Natural killer cell (primary cell): ENCODE measurements at regions not wholly inside any gene's neighbourhood (a gene's known extent, or its start where the extent isn't known, plus 50 kb on each side); places are given as distances from the start of the nearest gene placed in this dataset.

Experiments
- ATAC-seq, 3 donors: fragments of 150-1000 bp in 2 of 3; fragments of 200-7000 bp in 1 of 3; cut with Tn5 transposase; 1 replicate in 1 of 3; 2 replicates in 2 of 3; pipeline ENCODE4 v1.10.0; 2021; ENCODE audit warnings: mild to moderate bottlenecking in 2 of 3, moderate library complexity in 2 of 3
- DNase-seq, 2 donors: peaks; one replicate each; pipeline versions ENCODE4 v3.0.0 to v3.0.0-alpha.2; 2013 to 2021; ENCODE audit warnings: mixed read lengths in 1 of 2
- H3K27ac ChIP-seq: one replicate; pipeline ENCODE4 v1.5.1; 2013; ENCODE audit warnings: mild to moderate bottlenecking, low read length
- H3K27me3 ChIP-seq: one replicate; pipeline ENCODE4 v1.6.1; 2013; ENCODE audit warnings: low read length; ENCODE audit not compliant: control insufficient read depth, insufficient read depth
- H3K36me3 ChIP-seq: one replicate; pipeline ENCODE4 v1.6.1; 2013; ENCODE audit warnings: low read length; ENCODE audit not compliant: control insufficient read depth, insufficient read depth
- H3K4me1 ChIP-seq: one replicate; pipeline ENCODE4 v1.6.1; 2013; ENCODE audit warnings: low read length; ENCODE audit not compliant: control insufficient read depth, insufficient read depth
- H3K4me3 ChIP-seq: one replicate; pipeline ENCODE4 v1.5.1; 2013; ENCODE audit warnings: low read length
- H3K9me3 ChIP-seq: one replicate; pipeline ENCODE4 v1.6.1; 2013; ENCODE audit warnings: low read length; ENCODE audit not compliant: control insufficient read depth, insufficient read depth
- H3K27ac Mint-ChIP-seq, 2 donors: one replicate each; pipeline ENCODE4 v1.8.0; 2022; ENCODE audit warnings: mild to moderate bottlenecking in 2 of 2, mixed read lengths in 2 of 2, moderate library complexity in 1 of 2
- H3K27me3 Mint-ChIP-seq, 2 donors: one replicate each; pipeline ENCODE4 v1.8.0; 2022; ENCODE audit warnings: low read depth in 2 of 2, mixed read lengths in 2 of 2
- H3K36me3 Mint-ChIP-seq: one replicate; pipeline ENCODE4 v1.8.0; 2022; ENCODE audit warnings: mixed read lengths
- H3K4me1 Mint-ChIP-seq, 2 donors: one replicate each; pipeline ENCODE4 v1.8.0; 2022; ENCODE audit warnings: mixed read lengths in 2 of 2
- H3K4me3 Mint-ChIP-seq: one replicate; pipeline ENCODE4 v1.8.0; 2022; ENCODE audit warnings: mild to moderate bottlenecking, moderate library complexity, mixed read lengths
- H3K9me3 Mint-ChIP-seq, 2 donors: one replicate each; pipeline ENCODE4 v1.8.0; 2022; ENCODE audit warnings: mixed read lengths in 2 of 2
- WGBS: methylation state at CpG from one replicate; pipeline ENCODE4 v1.1.7; 2013; ENCODE audit warnings: missing lambda C conversion rate; ENCODE audit not compliant: insufficient coverage; 5-methylcytosine and 5-hydroxymethylcytosine counted together
- intact Hi-C: fragments of 100-400 bp; cut with micrococcal nuclease; formaldehyde crosslinking; loops from one replicate; pipeline ENCODE4 v1.14.2; 2022
- TF ChIP-seq, protein P1 (sequence below): fragments of 200-600 bp; IDR thresholded peaks from one replicate; pipeline ENCODE4 v1.8.0; 2022; ENCODE audit warnings: antibody characterized with exemption

DNA sequence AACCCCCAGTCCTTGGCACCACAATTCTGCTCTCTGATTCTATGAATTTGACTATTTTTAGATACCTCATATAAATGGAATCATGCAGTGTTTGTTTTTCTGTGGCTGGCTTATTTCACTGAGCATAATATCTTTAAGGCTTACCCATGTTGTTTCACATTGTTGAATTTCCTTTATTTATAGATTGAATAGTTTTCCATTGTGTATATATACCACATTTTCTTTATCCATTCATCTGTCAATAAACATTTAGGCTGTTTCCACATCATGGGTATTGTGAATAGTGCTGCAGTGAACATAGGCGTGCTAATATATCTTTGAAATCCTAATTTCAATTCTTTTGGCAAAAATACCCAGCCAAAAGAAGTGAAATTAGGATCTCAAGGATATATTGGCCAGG is 126.7 kb upstream of the SLC38A2 start:
- no peak overlapping the region for H3K4me3 ChIP-seq
- H3K27me3 ChIP-seq, result no peaks in the 10 kb centered on the region
- TF ChIP-seq, protein P1, sequence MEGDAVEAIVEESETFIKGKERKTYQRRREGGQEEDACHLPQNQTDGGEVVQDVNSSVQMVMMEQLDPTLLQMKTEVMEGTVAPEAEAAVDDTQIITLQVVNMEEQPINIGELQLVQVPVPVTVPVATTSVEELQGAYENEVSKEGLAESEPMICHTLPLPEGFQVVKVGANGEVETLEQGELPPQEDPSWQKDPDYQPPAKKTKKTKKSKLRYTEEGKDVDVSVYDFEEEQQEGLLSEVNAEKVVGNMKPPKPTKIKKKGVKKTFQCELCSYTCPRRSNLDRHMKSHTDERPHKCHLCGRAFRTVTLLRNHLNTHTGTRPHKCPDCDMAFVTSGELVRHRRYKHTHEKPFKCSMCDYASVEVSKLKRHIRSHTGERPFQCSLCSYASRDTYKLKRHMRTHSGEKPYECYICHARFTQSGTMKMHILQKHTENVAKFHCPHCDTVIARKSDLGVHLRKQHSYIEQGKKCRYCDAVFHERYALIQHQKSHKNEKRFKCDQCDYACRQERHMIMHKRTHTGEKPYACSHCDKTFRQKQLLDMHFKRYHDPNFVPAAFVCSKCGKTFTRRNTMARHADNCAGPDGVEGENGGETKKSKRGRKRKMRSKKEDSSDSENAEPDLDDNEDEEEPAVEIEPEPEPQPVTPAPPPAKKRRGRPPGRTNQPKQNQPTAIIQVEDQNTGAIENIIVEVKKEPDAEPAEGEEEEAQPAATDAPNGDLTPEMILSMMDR, result no peak
- Mint-ChIP-seq H3K4me1 (peaks cover 6 to 18% of the 10 kb centered on the region in 2 donors), H3K27ac (no peak overlapping the region), H3K27me3 (no peaks in the 10 kb centered on the region), H3K4me3 (no peak overlapping the region), H3K9me3 (peaks cover 3 to 7% of the 10 kb centered on the region in 2 donors), H3K36me3 (peaks cover 20% of the 10 kb centered on the region)
- no peak overlapping the region for H3K27ac ChIP-seq
- H3K4me1 ChIP-seq, result no peaks in the 10 kb centered on the region
- ATAC-seq, result no peak
- WGBS, result 100% methylated on average over 1 of the region's 1 CpG
- DNase-seq, result no peak
- H3K36me3 ChIP-seq, result no peaks in the 10 kb centered on the region
- H3K9me3 ChIP-seq, result no peaks in the 10 kb centered on the region
- intact Hi-C loops, result no loop called here

DNA sequence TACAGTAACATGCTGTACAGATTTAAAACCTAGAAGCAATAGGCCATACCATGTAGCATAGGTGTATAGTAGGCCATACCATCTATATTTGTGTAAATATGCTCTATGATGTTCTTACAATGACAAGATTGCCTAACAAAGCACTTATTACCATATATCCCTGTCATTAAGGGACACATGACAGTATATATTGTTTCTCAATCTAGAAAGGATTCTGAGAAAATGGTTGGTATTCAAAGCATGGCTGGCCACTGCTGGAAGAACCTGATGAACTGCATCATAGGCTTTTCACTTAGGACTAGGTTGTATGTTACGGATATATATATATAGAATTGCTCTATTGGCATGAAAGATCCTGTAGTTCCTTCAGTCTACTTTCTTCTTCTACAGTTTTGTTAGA is 125.2 kb upstream of the SLC38A2 start:
- no CpG with 5 or more reads among the region's 1 CpG for WGBS
- Histone ChIP-seq H3K9me3 (no peaks in the 10 kb centered on the region), H3K27ac (no peak overlapping the region), H3K4me3 (no peak overlapping the region), H3K36me3 (no peaks in the 10 kb centered on the region), H3K27me3 (no peaks in the 10 kb centered on the region), H3K4me1 (no peaks in the 10 kb centered on the region)
- ATAC-seq (no peak), DNase-seq (no peak)
- Mint-ChIP-seq H3K27ac (no peak overlapping the region), H3K27me3 (no peaks in the 10 kb centered on the region), H3K4me1 (peaks cover 5 to 9% of the 10 kb centered on the region in 2 donors), H3K9me3 (peaks cover under 1 to 2% of the 10 kb centered on the region in 2 donors), H3K4me3 (no peak overlapping the region), H3K36me3 (peaks cover 20% of the 10 kb centered on the region)
- TF ChIP-seq, protein P1, result no peak
- intact Hi-C loops, result no loop called here

DNA sequence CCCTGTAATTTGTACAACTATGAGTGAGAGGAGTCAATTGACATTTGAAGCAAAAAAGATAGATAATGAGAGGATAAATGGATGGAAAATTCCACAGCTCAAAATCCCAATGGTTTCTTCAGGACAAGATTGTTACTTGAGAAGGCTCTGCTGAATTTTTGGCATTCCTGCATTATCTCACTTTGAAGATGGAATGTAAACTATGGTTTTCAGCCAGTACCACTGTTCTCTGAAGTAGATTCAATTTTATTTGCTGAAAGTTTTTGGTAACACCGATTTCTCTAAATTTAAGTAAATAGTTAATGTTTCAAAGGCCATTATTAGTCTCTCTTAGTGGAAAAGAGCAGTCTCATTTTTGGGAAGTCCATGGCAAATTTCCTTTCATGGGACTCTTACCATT is 121.9 kb upstream of the SLC38A2 start:
- ATAC-seq (no peak), DNase-seq (no peak)
- H3K27ac ChIP-seq, result no peak overlapping the region
- no peaks in the 10 kb centered on the region for H3K4me1 ChIP-seq
- TF ChIP-seq, protein P1, result no peak
- WGBS, result no CpG with 5 or more reads among the region's 1 CpG
- Mint-ChIP-seq H3K9me3 (no peaks in the 10 kb centered on the region), H3K4me3 (no peak overlapping the region), H3K27ac (no peak overlapping the region), H3K36me3 (no peaks in the 10 kb centered on the region), H3K4me1 (peaks cover 0 to 7% of the 10 kb centered on the region in 2 donors), H3K27me3 (no peaks in the 10 kb centered on the region)
- intact Hi-C loops, result no loop called here
- H3K4me3 ChIP-seq, result no peak overlapping the region
- H3K9me3 ChIP-seq, result no peaks in the 10 kb centered on the region
- H3K27me3 ChIP-seq, result no peaks in the 10 kb centered on the region
- H3K36me3 ChIP-seq, result no peaks in the 10 kb centered on the region

DNA sequence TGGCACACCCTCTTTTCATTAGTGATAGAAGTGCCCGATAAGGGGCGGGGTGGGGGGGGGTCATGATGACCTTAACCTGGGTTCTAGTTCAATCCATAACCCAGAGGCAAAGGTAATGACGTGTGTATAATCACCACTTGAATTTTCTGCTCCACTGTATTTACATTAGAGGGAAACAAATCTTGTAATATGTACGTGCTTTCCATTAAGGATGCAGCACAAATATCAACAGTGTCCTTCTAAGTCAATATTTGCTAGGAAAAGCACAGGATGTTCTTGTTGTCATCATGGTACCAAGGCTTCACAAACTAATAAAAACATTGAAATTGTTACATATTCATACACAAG is 121.2 kb upstream of the SLC38A2 start:
- Histone ChIP-seq H3K27ac (no peak overlapping the region), H3K27me3 (no peaks in the 10 kb centered on the region), H3K9me3 (no peaks in the 10 kb centered on the region), H3K4me3 (no peak overlapping the region), H3K4me1 (no peaks in the 10 kb centered on the region), H3K36me3 (no peaks in the 10 kb centered on the region)
- Mint-ChIP-seq H3K36me3 (no peaks in the 10 kb centered on the region), H3K27ac (no peak overlapping the region), H3K27me3 (no peaks in the 10 kb centered on the region), H3K4me1 (peaks cover 0 to 2% of the 10 kb centered on the region in 2 donors), H3K9me3 (no peaks in the 10 kb centered on the region), H3K4me3 (no peak overlapping the region)
- intact Hi-C loops, result no loop called here
- DNase-seq, result no peak
- ATAC-seq, result no peak
- 100% methylated on average over 3 of the region's 4 CpGs for WGBS
- TF ChIP-seq, protein P1, result no peak
